ENCODE measurements at regions not wholly inside any gene's neighbourhood (a gene's known extent, or its start where the extent isn't known, plus 50 kb on each side); places are given as distances from the start of the nearest gene placed in this dataset.

DNA sequence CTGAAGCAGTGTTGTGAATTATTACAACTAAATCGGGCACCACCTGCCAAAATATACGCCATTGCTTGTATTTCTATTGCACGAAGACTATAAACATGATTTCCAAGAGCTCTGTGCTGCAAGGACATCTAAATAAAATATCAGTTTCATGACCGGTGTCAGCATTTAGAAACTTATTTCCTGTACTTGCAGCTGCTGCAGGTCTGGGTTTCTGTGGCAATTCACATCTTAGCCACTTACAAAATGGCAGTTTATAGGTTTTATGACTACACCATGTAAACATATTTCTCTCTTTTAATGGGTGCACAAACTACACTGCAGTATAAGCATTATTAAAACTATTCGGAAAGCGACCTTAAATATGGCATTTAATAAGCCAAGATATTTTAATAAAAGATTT lies 359.4 kb downstream of the VPS13C start:
- POLR2A ChIA-PET, result no interaction called here
- CTCF ChIA-PET, result interaction anchor here (1.4 kb wide), 1 partner anchor 133 kb away, joined by 3 read pairs; no protein-coding TSS in a partner anchor
- H3K9me3 ChIP-seq (ENCODE audit: control insufficient read depth, insufficient read depth, low read length), result no peaks in the 10 kb centered on the region
- no peak overlapping the region for H3K27ac ChIP-seq (ENCODE audit: low read depth, low read length)
- TF ChIP-seq CTCF (IDR thresholded peaks at IDR 0.05; ENCODE audit: low read depth, low read length), result no peak
- no peak overlapping the region for H3K4me3 ChIP-seq (ENCODE audit: low read depth, low read length)
- no peak for DNase-seq (ENCODE audit: low read depth, low spot score)
- H3K27me3 ChIP-seq (ENCODE audit: control insufficient read depth, insufficient read depth, low read length), result no peaks in the 10 kb centered on the region

- H3K27ac ChIP-seq (ENCODE audit: low read depth, low read length), result no peak overlapping the region
- no peak for DNase-seq (ENCODE audit: low read depth, low spot score)
- H3K9me3 ChIP-seq (ENCODE audit: control insufficient read depth, insufficient read depth, low read length), result no peaks in the 10 kb centered on the region
- no peaks in the 10 kb centered on the region for H3K27me3 ChIP-seq (ENCODE audit: control insufficient read depth, insufficient read depth, low read length)
- CTCF ChIA-PET, result no interaction called here
- TF ChIP-seq CTCF (IDR thresholded peaks at IDR 0.05; ENCODE audit: low read depth, low read length), result no peak
- POLR2A ChIA-PET, result no interaction called here
- H3K4me3 ChIP-seq (ENCODE audit: low read depth, low read length), result no peak overlapping the region
Observed at GRCh38 chr15:61697796-61698195, 362.5 kb downstream of the VPS13C start.

DNA sequence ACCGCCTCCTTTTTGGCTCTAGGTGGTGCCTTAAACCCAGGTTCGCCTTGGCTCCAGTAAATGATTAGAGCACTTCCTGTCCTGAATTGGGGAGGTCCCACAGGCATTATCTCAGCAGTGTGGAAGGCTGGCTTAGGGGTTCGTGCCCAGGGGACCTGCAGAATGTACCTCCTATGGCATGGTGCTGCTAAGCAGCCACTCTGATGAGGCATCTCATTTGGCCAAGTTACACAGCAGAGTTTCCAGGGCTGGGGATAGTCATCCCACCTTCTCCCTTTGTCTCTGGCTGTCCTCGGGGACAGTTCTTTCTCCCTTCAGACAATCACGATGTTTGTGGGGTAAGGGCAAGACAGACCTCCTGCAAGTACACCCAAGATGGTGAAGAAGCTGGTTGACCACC lies 371.2 kb downstream of the VPS13C start:
- Histone ChIP-seq H3K4me3 (ENCODE audit: low read depth, low read length) (no peak overlapping the region), H3K27me3 (ENCODE audit: control insufficient read depth, insufficient read depth, low read length) (no peaks in the 10 kb centered on the region), H3K27ac (ENCODE audit: low read depth, low read length) (no peak overlapping the region), H3K9me3 (ENCODE audit: control insufficient read depth, insufficient read depth, low read length) (no peaks in the 10 kb centered on the region)
- no peak for TF ChIP-seq CTCF (IDR thresholded peaks at IDR 0.05; ENCODE audit: low read depth, low read length)
- no peak for DNase-seq (ENCODE audit: low read depth, low spot score)
- POLR2A ChIA-PET, result no interaction called here
- CTCF ChIA-PET, result no interaction called here

DNA sequence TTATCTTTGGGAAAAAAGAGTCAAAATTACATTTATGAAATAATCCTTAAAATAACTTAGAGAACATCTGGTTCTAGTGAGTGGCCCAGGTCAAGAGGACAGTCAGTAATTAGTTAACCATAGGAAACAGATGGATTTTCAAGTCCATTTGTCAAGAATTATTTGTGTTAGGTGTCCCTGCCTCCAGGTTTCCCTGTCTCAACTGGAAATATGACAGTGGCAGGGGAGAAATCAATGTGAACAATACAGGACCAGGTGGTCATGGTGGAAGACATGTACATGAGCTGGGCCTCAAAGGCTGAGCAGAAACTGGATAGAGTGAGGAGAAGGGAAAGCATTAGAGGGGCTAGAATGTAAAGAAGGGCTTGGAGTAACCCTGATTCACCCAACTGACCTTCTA lies 372.6 kb downstream of the VPS13C start:
- CTCF ChIA-PET, result no interaction called here
- no peak for DNase-seq (ENCODE audit: low read depth, low spot score)
- H3K27me3 ChIP-seq (ENCODE audit: control insufficient read depth, insufficient read depth, low read length), result no peaks in the 10 kb centered on the region
- POLR2A ChIA-PET, result no interaction called here
- H3K9me3 ChIP-seq (ENCODE audit: control insufficient read depth, insufficient read depth, low read length), result no peaks in the 10 kb centered on the region
- TF ChIP-seq CTCF (IDR thresholded peaks at IDR 0.05; ENCODE audit: low read depth, low read length), result no peak
- no peak overlapping the region for H3K27ac ChIP-seq (ENCODE audit: low read depth, low read length)
- H3K4me3 ChIP-seq (ENCODE audit: low read depth, low read length), result no peak overlapping the region

DNA sequence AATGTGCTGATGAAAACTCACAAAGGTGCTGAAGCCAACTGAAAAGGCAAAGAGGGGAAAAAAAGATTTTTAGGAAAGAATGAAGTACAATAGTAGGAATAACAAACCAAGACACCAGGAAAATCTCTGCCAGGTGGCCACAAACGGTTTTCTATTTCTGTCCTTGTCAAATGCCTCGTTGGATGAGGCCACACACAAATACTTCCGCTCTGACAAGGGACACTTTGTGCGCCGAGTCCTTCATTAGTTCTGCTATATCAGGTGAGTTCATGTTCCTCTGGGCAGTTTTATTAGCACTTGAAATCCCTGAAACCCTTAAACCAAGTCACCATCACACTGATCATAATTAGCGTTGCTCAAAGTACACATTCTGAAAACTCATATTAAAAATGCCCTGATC lies 373.1 kb downstream of the VPS13C start:
- H3K27ac ChIP-seq (ENCODE audit: low read depth, low read length), result no peak overlapping the region
- CTCF ChIA-PET, result no interaction called here
- H3K4me3 ChIP-seq (ENCODE audit: low read depth, low read length), result no peak overlapping the region
- DNase-seq (ENCODE audit: low read depth, low spot score), result no peak
- no peaks in the 10 kb centered on the region for H3K27me3 ChIP-seq (ENCODE audit: control insufficient read depth, insufficient read depth, low read length)
- POLR2A ChIA-PET, result no interaction called here
- no peaks in the 10 kb centered on the region for H3K9me3 ChIP-seq (ENCODE audit: control insufficient read depth, insufficient read depth, low read length)
- no peak for TF ChIP-seq CTCF (IDR thresholded peaks at IDR 0.05; ENCODE audit: low read depth, low read length)

Measured in AG04450 (cell line).